A549 (cell line): ENCODE measurements at regions not wholly inside any gene's neighbourhood (a gene's known extent, or its start where the extent isn't known, plus 50 kb on each side); places are given as distances from the start of the nearest gene placed in this dataset.

ENCODE experiments used
- ATAC-seq, 2 experiments: fragments of 200-7000 bp in 1 of 2; fragments of >200 bp in 1 of 2; cut with Nextera tagmentation in 1 of 2; cut with Tn5 transposase in 1 of 2; 3 replicates each; pipeline versions ENCODE4 v1.8.0 to v1.9.1; 2018 to 2020; ENCODE audit warnings: mild to moderate bottlenecking in 1 of 2, moderate library complexity in 1 of 2
- CTCF ChIA-PET: fragments of 300-600 bp; sonication (Branson Sonifier 250); formaldehyde crosslinking; extraction: SDS; loops from one replicate; lab custom pipeline; 2021; ENCODE audit warnings: antibody characterized with exemption, inconsistent platforms; lab: Yijun Ruan, JAX
- POLR2A ChIA-PET: fragments of 350-600 bp; formaldehyde crosslinking; extraction: SDS; loops from one replicate; lab custom pipeline; 2021; ENCODE audit warnings: antibody characterized with exemption, inconsistent platforms; lab: Yijun Ruan, JAX
- DNase-seq, 2 experiments: peaks; one replicate each; pipeline versions ENCODE4 v3.0.0 to v3.0.0-alpha.2; 2011 to 2016; ENCODE audit warnings: low read depth in 1 of 2, low spot score in 1 of 2
- FAIRE-seq: peaks from 2 replicates; lab custom pipeline; 2011; peaks lifted over from hg19 to GRCh38; lab: Jason Lieb, UNC
- H3K27ac ChIP-seq, 2 experiments: fragments of >200 bp; sonication (Bioruptor Twin); formaldehyde crosslinking; 3 replicates each; pipeline ENCODE4 v1.5.1; 2016 to 2017
- H3K4me1 ChIP-seq: fragments of >200 bp; sonication (Bioruptor Twin); formaldehyde crosslinking; 3 replicates; pipeline ENCODE4 v1.6.1; 2016
- H3K4me2 ChIP-seq: fragments of >200 bp; sonication (Bioruptor Twin); formaldehyde crosslinking; 3 replicates; pipeline ENCODE4 v1.6.1; 2016
- H3K4me3 ChIP-seq: fragments of >200 bp; sonication (Bioruptor Twin); formaldehyde crosslinking; 3 replicates; pipeline ENCODE4 v1.5.1; 2016
- H3K9me3 ChIP-seq: fragments of >200 bp; sonication (Bioruptor Twin); formaldehyde crosslinking; 3 replicates; pipeline ENCODE4 v1.6.1; 2016
- BHLHE40 ChIP-seq: IDR thresholded peaks from 2 replicates; pipeline ENCODE4 v1.6.1; 2012; ENCODE audit warnings: low read depth, low read length, inconsistent platforms
- CHD2 ChIP-seq: fragments of 150-350 bp; IDR thresholded peaks from 2 replicates; pipeline ENCODE4 v1.6.1; 2014; ENCODE audit warnings: low read length; ENCODE audit not compliant: partially characterized antibody
- CHD4 ChIP-seq: fragments of 200-600 bp; sonication (generic); IDR thresholded peaks from 2 replicates; pipeline ENCODE4 v1.6.1; 2016; ENCODE audit warnings: antibody characterized with exemption, mild to moderate bottlenecking, borderline replicate concordance
- E2F6 ChIP-seq: IDR thresholded peaks from 2 replicates; pipeline ENCODE4 v1.6.1; 2012; ENCODE audit warnings: low read depth, borderline replicate concordance
- EHF ChIP-seq: fragments of 250-450 bp; sonication (Bioruptor Pico); IDR thresholded peaks from 2 replicates; pipeline ENCODE4 v1.5.0; 2020; ENCODE audit warnings: mild to moderate bottlenecking
- FOSB ChIP-seq: fragments of 250-450 bp; sonication (Bioruptor Pico); IDR thresholded peaks from 2 replicates; pipeline ENCODE4 v1.5.0; 2020; ENCODE audit warnings: mild to moderate bottlenecking, moderate library complexity
- MAFK ChIP-seq: fragments of 450-650 bp; IDR thresholded peaks from 2 replicates; pipeline ENCODE4 v1.6.1; 2014; ENCODE audit not compliant: partially characterized antibody
- NPAS2 ChIP-seq: fragments of 250-450 bp; sonication (Bioruptor Pico); IDR thresholded peaks from 2 replicates; pipeline ENCODE4 v1.8.0; 2022; ENCODE audit warnings: mild to moderate bottlenecking, moderate library complexity, borderline replicate concordance
- REST ChIP-seq: fragments of 200-600 bp; sonication (generic); IDR thresholded peaks from 2 replicates; pipeline ENCODE4 v1.6.1; 2016; ENCODE audit warnings: antibody characterized with exemption, mild to moderate bottlenecking, moderate library complexity
- SREBF2 ChIP-seq: fragments of 450-650 bp; IDR thresholded peaks from 2 replicates; pipeline ENCODE4 v1.6.1; 2014; ENCODE audit warnings: mild to moderate bottlenecking, moderate library complexity
- TFCP2L1 ChIP-seq: fragments of 250-450 bp; sonication (Bioruptor Pico); IDR thresholded peaks from 2 replicates; pipeline ENCODE4 v1.5.0; 2021; ENCODE audit warnings: mild to moderate bottlenecking
- TP53 ChIP-seq: fragments of 250-450 bp; sonication (Bioruptor Pico); IDR thresholded peaks from 2 replicates; pipeline ENCODE4 v1.5.0; 2021; ENCODE audit warnings: mild to moderate bottlenecking, moderate library complexity
- ZNF302 ChIP-seq: fragments of 250-450 bp; sonication (Bioruptor Pico); IDR thresholded peaks from 2 replicates; pipeline ENCODE4 v1.9.0; 2021; ENCODE audit warnings: inconsistent platforms, mild to moderate bottlenecking, moderate library complexity
- ZSCAN20 ChIP-seq: fragments of 250-450 bp; sonication (Bioruptor Pico); IDR thresholded peaks from 2 replicates; pipeline ENCODE4 v1.8.0; 2022; ENCODE audit warnings: mild to moderate bottlenecking, moderate library complexity
- WGBS: methylation state at CpG from one replicate; pipeline ENCODE4 v1.1.6; 2017; ENCODE audit errors: missing lambda C conversion rate; 5-methylcytosine and 5-hydroxymethylcytosine counted together
- TF ChIP-seq, protein P1 (sequence below): fragments of 250-450 bp; sonication (Bioruptor Pico); IDR thresholded peaks from 2 replicates; pipeline ENCODE4 v1.5.0; 2021; ENCODE audit warnings: mild to moderate bottlenecking, moderate library complexity, borderline replicate concordance

GRCh38 chr4:181498148-181498547 lies 745.1 kb upstream of the TENM3 start (continued):
- TF ChIP-seq, protein P1, sequence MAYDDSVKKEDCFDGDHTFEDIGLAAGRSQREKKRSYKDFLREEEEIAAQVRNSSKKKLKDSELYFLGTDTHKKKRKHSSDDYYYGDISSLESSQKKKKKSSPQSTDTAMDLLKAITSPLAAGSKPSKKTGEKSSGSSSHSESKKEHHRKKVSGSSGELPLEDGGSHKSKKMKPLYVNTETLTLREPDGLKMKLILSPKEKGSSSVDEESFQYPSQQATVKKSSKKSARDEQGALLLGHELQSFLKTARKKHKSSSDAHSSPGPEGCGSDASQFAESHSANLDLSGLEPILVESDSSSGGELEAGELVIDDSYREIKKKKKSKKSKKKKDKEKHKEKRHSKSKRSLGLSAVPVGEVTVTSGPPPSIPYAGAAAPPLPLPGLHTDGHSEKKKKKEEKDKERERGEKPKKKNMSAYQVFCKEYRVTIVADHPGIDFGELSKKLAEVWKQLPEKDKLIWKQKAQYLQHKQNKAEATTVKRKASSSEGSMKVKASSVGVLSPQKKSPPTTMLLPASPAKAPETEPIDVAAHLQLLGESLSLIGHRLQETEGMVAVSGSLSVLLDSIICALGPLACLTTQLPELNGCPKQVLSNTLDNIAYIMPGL (CRISPR knock-in tag) = no peak

GRCh38 chr4:181502611-181503010 lies 740.6 kb upstream of the TENM3 start:
- under 1% methylated on average over 8 of the region's 8 CpGs for WGBS
- H3K27ac ChIP-seq = no peak overlapping the region
- ChIA-PET CTCF (no interaction called here), POLR2A (no interaction called here)
- TF ChIP-seq, protein P1 (CRISPR knock-in tag) = no peak
- no peak for TF ChIP-seq BHLHE40
- TF ChIP-seq TP53 (CRISPR knock-in tag) = no peak
- TF ChIP-seq ZSCAN20 (CRISPR knock-in tag) = no peak
- TF ChIP-seq TFCP2L1 (CRISPR knock-in tag) = no peak
- TF ChIP-seq REST = no peak
- no peak for TF ChIP-seq EHF (CRISPR knock-in tag)
- no peak for TF ChIP-seq NPAS2 (CRISPR knock-in tag)
- no peak for TF ChIP-seq SREBF2
- no peak for TF ChIP-seq E2F6
- no peak for TF ChIP-seq MAFK
- no peak for TF ChIP-seq ZNF302
- no peak for TF ChIP-seq CHD2
- TF ChIP-seq FOSB (CRISPR knock-in tag) = no peak
- no peak for FAIRE-seq
- no peak for ATAC-seq
- H3K9me3 ChIP-seq = no peaks in the 10 kb centered on the region
- no peak for DNase-seq
- H3K4me1 ChIP-seq = no peaks in the 10 kb centered on the region
- no peak overlapping the region for H3K4me2 ChIP-seq
- no peak overlapping the region for H3K4me3 ChIP-seq

GRCh38 chr4:181503687-181504390 lies 739.4 kb upstream of the TENM3 start:
- Histone ChIP-seq H3K4me3 (no peak overlapping the region), H3K4me1 (no peaks in the 10 kb centered on the region), H3K4me2 (no peak overlapping the region), H3K9me3 (no peaks in the 10 kb centered on the region), H3K27ac (no peak overlapping the region)
- ATAC-seq (no peak), FAIRE-seq (no peak), DNase-seq (no peak)
- ChIA-PET CTCF (interaction anchor here (1.6 kb wide), 1 partner anchor 25 kb away, joined by 5 read pairs; no protein-coding TSS in a partner anchor), POLR2A (no interaction called here)
- TF ChIP-seq CHD4 = no peak
- 45% methylated on average over 12 of the region's 12 CpGs for WGBS
